ENCODE measurements at regions not wholly inside any gene's neighbourhood (a gene's known extent, or its start where the extent isn't known, plus 50 kb on each side); places are given as distances from the start of the nearest gene placed in this dataset.

- TF ChIP-seq ZFX (IDR thresholded peaks at IDR 0.05): no peak
- TF ChIP-seq, protein P1, sequence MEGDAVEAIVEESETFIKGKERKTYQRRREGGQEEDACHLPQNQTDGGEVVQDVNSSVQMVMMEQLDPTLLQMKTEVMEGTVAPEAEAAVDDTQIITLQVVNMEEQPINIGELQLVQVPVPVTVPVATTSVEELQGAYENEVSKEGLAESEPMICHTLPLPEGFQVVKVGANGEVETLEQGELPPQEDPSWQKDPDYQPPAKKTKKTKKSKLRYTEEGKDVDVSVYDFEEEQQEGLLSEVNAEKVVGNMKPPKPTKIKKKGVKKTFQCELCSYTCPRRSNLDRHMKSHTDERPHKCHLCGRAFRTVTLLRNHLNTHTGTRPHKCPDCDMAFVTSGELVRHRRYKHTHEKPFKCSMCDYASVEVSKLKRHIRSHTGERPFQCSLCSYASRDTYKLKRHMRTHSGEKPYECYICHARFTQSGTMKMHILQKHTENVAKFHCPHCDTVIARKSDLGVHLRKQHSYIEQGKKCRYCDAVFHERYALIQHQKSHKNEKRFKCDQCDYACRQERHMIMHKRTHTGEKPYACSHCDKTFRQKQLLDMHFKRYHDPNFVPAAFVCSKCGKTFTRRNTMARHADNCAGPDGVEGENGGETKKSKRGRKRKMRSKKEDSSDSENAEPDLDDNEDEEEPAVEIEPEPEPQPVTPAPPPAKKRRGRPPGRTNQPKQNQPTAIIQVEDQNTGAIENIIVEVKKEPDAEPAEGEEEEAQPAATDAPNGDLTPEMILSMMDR (conservative IDR thresholded peaks at IDR 0.05): no peak
Observed at GRCh38 chr6:8335896-8336295, 99.4 kb downstream of the SLC35B3 start.

GRCh38 chr6:8335381-8335780, 100.0 kb downstream of the SLC35B3 start:
- TF ChIP-seq ZFX (IDR thresholded peaks at IDR 0.05): no peak
- TF ChIP-seq, protein P1 (conservative IDR thresholded peaks at IDR 0.05): no peak
- no peak overlapping the region for H3K27ac ChIP-seq

More at GRCh38 chr6:8335896-8336295, 99.4 kb downstream of the SLC35B3 start:
- no peak overlapping the region for H3K27ac ChIP-seq

- no peak overlapping the region for H3K27ac ChIP-seq
Observed at GRCh38 chr6:8334113-8334512, 101.2 kb downstream of the SLC35B3 start.

DNA sequence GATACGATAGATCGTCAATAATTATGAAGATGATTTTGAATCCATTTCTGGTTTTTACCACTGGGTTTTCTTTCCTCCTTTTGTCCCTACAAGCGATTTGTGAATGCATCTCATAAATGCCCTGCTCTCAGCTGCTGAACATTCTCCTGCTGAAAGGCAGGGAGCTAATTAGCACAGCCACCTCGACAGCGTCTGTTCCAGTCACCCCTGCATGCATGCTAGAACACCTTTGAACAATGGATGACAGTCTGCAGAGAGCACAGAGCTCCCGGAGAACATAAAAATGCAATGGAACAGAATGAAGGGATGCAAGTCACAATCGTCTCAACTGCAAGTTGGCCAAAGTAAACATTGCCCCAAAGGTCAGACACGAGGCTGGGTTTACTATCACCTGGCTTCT, 105.8 kb downstream of the SLC35B3 start:
- no peak overlapping the region; the same call in 1 of the 2 replicates for H3K27ac ChIP-seq
- TF ChIP-seq ZFX (IDR thresholded peaks at IDR 0.05): no peak
- TF ChIP-seq, protein P1 (conservative IDR thresholded peaks at IDR 0.05): no peak

More at GRCh38 chr6:8334113-8334512, 101.2 kb downstream of the SLC35B3 start:
- no peak for TF ChIP-seq ZFX (IDR thresholded peaks at IDR 0.05)
- TF ChIP-seq, protein P1 (conservative IDR thresholded peaks at IDR 0.05): no peak

DNA sequence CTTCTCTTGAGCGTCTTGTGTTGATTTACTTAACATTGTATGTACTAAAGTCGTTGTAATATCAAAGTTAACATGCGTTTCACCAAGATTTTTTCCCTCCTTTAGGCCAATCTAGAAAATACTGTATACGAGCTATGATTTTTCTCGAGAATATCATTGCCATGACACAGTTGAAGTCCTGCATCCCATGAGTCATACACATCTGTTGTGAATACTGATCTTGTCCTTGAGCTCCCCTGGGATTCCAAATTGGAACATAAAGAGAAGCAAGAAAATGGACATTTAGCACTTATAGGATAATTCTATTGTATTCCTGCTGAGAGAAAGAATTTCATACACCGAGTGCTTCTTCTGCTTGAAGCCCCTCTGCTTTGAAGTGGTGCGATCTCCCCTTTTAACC, 109.6 kb downstream of the SLC35B3 start:
- TF ChIP-seq, protein P1 (conservative IDR thresholded peaks at IDR 0.05): no peak
- no peak for TF ChIP-seq ZFX (IDR thresholded peaks at IDR 0.05)
- no peak overlapping the region for H3K27ac ChIP-seq

DNA sequence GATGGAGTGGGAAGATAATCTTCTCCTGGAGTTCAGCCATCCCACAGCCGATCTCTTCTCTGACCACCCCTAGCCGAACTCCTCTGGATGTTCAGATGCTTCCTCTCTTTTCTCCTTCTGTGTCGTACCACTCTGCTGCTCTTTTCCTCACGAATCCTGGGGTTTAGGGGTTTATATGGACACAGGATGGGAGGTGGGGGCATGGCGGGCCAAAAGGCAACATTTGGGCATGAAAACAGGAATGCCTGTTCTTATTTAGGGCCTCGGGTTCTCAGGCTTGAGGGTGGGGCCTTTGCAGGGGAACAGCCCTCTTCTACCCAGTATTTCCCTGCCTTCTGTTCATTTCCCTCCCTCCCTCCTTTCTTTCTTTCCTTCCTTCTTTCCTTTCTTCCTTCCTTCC, 112.7 kb downstream of the SLC35B3 start:
- H3K27ac ChIP-seq: no peak overlapping the region

GRCh38 chr6:8321671-8322404, 113.5 kb downstream of the SLC35B3 start:
- TF ChIP-seq, protein P1 (conservative IDR thresholded peaks at IDR 0.05): no peak
- no peak for TF ChIP-seq ZFX (IDR thresholded peaks at IDR 0.05)
- H3K27ac ChIP-seq: no peak overlapping the region

More for the DNA sequence above, 112.7 kb downstream of the SLC35B3 start:
- TF ChIP-seq, protein P1 (conservative IDR thresholded peaks at IDR 0.05): no peak
- TF ChIP-seq ZFX (IDR thresholded peaks at IDR 0.05): no peak
